ENCODE measurements at regions not wholly inside any gene's neighbourhood (a gene's known extent, or its start where the extent isn't known, plus 50 kb on each side); places are given as distances from the start of the nearest gene placed in this dataset.
A peak's percentile ranks its signal among the peaks of the same experiment; 100 is the strongest.

DNA sequence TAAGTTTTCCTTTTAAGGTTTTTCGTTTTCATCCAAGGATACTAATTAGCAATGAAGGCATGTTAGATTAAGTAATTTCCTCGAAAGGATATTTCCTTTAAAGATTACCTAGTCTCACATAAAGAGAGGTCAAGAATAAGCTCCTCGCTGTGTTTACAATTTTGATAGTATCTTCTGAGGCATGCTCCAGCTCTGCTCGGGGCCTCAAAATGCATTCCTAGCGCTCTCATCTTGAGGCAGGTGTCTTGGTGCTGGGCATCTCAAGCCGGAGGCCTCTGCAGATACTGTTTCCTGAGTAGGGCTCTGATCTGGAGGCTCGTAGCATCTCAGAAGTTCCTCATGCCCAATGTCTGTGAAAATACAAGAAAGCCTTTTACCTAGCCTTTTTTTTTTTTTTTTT, 128.6 kb upstream of the SNX19 start:
- DNase-seq (ENCODE audit: low read depth in 2 of 2) = no peak

DNA sequence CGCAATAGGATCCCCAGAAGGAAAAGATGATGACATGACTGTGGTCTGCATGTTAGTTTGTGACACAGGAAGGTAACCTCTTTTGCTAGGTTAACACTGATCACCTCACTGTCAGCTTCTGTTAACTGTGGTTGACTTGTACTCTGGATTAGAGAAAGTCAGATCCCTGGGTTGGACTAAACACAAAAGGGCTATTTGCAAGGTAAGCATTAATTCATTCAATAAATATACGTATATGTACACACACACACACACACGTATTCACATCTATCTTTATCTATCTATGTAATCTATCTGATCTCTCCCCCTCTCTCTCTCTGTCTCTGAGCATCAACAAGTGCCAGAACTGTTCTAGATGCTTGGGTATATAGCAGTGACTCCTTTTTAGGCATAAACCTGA, 136.1 kb upstream of the SNX19 start:
- no peak for DNase-seq (ENCODE audit: low read depth in 2 of 2)

DNA sequence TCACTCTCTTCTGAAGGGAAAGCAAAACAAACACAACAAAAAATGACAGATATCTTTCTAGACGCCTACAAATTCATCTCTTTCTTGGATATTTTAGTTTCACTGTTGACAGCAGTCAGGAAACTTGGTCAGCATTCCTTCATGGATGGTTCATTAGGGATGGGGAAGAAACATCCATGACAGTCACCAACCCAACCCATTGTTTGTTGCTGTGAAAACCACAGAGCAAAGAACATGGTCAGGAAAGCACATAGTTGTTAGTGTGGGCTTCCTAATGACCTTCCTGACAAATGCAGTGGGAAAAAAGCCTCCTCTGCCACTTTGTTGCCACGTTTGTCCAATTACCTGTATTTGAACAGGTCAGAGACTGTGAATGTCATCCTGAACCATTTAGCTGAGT, 139.8 kb upstream of the SNX19 start:
- no peak for DNase-seq (ENCODE audit: low read depth in 2 of 2)

DNA sequence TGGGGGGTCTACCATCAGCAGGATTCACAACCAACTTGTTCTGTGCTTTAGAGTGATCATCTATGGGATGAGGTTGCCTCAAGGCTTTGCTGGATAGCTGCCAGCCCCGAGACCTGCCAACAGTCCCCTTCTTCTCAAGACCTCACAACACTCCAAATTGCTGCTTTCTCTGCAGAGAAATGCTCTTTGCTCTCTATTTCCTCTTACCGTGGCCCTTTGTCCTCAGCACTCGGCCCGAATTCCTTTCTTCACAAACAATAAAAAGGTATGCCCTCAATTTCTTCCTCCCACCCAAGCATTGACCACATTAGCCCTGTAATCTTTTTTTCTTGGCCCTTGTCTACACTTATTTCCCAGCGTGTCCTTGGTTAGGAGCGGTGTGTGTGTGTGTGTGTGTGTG, 147.4 kb upstream of the SNX19 start:
- no peak for DNase-seq (ENCODE audit: low read depth in 2 of 2)

DNA sequence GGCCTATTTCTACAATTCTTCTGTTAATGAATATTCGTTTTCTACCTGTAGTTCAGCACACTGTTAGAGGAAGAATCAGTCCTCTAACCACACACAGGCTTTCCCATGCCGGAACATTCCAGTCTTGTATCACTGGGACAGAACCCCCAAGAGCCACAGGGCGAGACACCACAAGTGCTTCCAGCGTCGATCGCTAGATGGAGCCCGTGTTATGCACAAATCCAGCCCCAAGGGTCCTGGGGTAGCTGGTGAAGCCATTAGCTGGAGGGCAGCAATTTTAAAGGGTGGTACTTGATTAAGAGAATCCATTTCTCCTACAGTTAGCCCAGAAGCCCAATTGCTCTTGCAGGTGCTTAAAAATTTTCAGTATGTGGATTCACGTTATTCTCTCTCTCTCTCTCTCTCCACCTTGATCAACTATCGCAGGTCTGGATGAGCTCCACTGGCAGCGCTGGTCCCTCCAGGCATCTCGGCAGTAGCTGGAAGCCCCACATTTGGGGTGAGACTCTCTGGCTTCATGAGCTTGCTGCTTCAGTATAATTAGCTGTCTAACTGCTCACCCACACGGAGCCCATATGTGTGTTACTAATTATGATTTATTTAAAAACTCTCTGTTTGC, 148.2 kb upstream of the SNX19 start:
- DNase-seq (ENCODE audit: low read depth in 2 of 2) = peak; percentile 40 to 60

DNA sequence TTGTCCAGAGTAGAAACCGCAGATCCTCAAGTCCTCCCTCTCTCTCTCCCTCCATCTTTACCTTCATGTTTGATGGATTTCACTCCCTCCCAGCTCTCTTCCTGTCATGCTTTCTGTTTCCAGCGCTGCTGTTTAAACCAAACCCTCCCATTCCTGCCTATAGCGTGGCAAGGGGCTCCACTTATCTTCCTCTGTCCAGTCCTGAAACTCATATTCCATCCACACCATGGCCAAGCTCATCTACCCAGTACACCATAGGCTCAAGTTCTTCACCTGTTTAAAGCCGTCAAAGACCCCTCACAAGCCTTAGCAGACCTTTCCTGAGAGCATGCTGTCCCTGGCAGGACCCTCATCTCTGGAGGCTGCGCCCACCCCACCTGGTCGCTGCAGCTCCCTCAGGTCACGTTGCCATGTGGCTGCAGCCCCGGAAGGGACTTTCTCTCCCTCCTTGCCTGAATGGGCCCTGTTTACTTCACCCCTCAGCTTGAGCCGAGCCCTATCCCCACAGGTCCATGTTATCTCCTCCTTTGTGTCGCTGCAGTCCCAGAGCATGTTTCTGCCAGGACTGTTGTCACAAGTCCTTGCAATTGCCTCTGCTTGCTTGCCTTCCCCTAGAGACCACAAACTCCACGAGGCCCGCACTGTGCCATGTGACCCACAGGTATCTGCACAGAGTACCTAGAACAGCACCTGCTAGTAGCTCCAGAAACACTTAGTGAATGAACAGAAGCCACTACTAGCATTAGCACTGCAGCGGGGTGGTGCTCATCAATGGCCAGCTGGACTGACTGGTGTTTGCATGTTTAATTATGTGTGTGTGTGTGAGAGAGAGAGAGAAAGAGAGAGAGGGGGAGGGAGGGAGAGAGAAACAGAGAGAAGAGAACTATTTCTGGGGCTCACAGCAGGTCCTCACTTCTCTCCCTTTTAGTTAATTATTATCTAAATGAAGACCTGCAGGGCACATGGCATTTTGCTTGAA, 149.4 kb upstream of the SNX19 start:
- no peak for DNase-seq (ENCODE audit: low read depth in 2 of 2)

DNA sequence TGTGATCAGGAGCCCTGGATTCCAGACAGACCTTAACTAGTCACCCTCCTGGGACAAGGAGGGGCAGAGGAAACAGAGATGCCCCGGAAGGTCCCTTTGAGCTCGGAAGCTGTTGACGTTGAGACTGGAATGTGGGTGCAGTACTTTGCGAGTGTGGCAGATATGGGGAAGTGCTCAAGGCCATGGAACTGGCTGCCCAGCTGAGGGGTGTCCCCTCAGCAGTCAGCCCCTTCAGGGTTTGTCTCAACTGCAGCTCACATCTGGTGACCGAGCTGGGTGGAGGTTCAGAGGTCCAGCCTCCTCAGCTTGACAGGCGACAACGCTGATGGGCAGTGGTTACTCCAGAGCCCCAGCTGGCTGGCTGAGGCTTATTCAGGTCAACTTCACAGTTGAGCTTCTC, 150.3 kb upstream of the SNX19 start:
- no peak for DNase-seq (ENCODE audit: low read depth in 2 of 2)

DNA sequence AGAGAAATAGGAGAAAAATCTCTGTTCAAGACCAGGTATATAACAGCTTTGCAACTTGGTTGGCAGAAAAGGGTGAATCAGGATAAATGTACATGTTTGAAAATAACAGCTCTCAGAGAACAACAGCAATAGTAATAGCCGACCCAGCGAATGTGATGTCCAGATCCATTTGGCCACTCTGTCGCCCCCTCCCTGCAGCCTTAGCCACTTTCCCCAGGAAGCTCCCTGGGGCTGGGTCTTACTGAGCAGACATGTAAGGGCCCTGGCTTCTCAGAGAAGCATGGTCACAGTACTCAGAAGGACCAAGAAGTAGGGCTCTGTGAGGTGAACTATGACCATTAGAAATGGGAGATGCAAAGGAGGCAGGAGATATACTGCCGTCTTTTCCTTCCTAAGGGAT, 154.1 kb upstream of the SNX19 start:
- DNase-seq (ENCODE audit: low read depth in 2 of 2) = no peak

DNA sequence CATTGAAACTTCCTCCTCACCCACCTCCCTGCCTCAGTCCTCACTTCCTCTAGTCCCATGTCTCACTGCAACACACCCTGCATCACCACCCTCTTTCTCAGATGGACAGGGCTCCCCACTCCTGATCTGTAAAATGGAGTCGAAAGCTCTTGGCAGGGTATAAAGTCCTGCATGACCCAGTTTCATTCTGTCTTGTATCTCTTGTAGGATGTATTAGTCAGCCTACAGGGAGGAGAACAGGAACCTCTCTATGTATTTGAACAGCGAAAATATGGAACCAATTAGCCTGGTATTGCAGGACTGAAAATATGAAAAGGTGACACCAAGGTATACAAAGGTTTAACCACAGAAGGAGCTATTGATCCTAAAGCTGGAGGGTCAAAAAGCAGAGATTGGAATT, 156.9 kb upstream of the SNX19 start:
- no peak for DNase-seq (ENCODE audit: low read depth in 2 of 2)

DNA sequence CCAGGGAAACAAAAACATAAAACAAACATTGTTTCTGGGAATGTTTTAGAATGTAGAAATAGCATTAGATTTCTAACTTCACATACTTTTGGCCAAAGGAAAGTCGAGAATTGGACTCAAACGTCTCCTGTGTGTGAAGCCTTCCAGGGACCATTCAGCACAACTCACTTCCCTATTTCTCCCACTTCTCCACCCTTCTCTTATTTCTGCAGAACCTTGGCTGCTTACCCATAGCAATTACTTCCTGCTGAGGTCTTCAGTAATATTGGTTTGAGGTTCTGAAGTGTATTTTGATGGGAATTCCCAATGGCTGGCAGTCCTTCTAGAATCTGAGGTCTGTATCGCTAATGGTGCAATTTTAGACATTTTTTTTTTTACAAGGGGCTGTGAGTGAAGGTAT, 158.3 kb upstream of the SNX19 start:
- DNase-seq (ENCODE audit: low read depth in 2 of 2) = no peak

DNA sequence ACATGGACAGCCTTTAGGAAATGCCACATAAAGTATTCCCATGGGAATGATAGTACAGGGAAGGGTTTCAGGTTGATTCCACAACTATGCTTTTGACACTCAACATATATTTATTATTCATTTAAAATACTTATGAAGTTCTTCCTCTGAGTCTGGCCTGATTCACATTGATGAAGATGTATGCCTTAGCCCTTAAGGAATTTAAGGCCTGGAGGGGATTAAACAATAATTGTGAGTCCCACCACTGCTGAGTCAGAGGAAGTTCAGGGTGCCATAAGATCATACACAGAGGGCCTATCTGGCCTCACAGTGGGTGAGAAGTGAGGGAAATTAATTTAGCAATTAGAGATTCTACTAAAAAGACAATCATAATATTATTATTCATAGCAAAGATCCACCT, 161.1 kb upstream of the SNX19 start:
- DNase-seq (ENCODE audit: low read depth in 2 of 2) = no peak

DNA sequence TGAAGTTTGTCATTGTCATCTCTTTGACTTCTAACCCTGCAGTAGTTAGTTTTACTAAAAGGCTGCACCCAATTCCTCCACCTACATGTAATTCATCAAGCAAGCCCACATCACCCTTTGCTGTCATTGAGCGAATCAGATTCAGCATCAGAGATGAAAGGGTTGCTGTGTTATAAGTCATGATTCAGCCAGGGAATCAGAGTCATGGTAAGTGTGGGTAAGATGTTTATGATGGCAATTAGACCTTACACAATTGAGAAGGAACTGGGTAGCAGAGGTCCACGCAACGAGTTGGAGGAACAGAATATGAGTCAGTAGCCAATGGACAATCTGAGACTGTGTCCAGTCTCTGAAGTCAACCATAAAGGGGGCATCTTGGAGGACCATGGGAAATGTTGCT, 162.8 kb upstream of the SNX19 start:
- DNase-seq (ENCODE audit: low read depth in 2 of 2) = no peak

DNA sequence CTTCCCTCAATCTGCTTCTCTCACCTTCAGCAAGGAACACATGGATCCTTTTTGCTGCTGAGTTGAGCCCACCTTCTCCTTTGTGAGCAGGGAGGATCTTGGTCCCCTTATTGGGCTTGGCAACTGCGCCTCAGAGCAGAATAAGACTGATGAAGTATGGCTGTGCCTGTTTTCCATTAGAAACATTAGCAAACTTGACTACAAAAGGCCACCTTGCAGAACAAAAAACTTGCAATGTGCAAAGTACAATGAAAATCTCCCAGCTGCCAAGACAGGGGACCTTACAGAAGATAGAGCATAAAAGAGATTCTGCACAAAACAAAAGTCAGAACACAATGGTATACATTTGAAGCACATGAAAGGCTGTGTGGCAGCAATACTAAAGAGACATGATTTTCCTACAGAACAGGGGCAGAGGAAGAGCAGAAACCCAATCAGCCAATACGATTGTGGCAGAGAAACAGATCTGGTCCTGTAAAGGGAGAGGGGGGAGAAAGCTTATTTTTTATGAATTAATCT, 173.5 kb upstream of the SNX19 start:
- no peak for DNase-seq (ENCODE audit: low read depth in 2 of 2)

DNA sequence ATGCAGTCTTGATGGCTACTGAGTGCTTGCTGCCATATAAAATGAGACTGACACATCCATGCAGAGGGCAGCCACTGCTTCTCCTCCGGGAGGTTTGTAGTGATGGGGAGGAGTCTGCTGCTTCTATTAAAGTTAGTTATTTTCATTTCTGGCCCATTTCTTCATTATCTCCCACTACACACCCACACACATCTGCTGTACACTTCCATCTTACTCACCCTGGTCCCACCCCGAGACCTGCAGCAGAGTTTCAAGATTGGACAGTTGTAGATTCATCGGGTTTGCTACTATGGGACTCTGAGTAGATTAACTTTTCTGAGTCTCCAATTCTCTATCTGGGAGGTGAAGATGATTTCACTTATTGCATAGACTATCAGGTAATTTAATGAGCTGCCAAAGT, 176.2 kb upstream of the SNX19 start:
- no peak for DNase-seq (ENCODE audit: low read depth in 2 of 2)

DNA sequence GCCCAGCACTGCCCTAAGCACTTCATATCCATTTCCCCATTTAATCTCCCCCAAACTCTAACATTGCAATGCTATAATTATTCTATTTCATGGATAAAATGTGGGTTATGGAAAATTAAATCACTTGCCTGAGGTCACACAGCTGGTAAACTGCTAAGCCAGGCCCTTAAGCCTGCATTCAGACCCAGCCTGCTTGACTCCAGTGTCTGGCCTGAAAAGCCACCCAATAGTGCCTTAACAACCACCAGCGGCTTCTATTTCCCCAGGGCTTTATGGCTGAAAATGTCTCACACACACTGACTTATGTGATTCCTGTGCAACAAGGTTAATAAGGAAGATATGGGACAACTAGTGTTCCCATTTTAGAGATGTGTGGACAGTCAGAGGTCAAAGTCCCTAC, 178.5 kb upstream of the SNX19 start:
- no peak for DNase-seq (ENCODE audit: low read depth in 2 of 2)

DNA sequence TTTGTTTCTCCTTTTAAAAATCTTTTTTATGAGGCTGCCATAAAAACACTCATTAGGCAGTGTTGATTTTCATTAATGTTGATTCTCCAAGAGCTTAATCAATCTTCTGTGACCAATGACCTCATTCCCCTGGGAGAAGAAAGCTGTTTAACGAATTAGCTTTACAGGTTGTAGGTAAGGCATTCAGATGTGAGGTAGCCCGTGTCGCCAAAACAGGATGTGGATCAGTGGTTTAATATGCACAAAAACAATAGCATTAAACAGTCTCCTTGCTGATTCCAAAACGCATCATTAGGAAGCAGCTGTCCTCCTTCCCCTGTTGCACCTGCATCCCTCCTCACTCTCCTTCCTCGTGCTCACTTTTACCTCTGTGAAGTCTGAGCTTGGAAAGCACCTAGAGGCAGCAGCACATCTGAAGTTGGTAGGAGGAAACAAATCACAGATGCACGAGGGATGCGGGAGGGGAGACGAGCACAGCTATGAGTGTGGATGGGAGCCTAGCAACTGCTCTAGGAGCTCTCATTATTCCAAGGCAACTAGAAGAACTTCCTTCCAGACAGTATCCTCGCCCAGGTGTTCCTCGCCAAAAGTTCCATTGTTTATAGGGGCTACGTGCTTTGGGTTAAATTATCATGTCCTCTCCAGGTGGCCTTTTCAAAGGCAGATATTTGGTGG, 179.4 kb upstream of the SNX19 start:
- no peak for DNase-seq (ENCODE audit: low read depth in 2 of 2)

DNA sequence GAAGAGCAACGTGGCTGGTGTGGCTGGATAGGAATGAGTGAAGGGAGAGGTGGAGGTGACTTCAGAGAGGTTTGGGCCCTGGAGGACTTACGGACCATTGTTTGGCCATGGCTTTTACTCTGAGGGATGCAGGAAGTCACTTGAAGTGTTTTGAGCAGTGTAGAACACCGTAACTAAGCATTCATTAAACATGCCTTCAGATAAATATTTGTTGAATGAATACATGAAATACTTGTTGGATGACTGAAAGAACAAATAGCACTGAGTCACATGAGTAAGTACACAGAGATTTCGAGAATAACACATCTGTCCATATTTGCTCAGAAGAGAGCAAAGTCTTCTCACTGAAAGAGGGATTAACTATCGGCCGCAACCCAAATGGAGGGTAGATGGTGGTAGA, 182.7 kb upstream of the SNX19 start:
- DNase-seq (ENCODE audit: low read depth in 2 of 2) = no peak

DNA sequence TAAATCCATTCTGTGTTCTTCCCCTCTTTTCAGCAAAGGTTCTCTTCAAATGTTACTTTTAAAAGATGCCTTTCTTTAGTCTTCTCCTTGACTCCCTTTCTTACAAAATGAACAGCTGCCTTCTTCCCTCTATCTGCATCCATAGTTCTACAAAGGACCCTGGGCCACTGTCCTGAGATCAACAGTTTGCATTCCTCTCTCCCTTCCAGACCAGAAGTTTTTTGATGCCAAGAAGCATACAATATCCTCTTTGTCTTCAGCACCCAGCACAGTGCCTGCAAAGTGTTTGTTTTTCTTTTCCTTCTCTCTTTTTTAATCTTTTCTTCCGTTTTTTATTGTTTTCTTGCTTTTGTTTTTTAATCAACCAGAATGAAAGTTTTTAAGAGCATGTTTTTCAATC, 183.5 kb upstream of the SNX19 start:
- DNase-seq (ENCODE audit: low read depth in 2 of 2) = no peak

DNA sequence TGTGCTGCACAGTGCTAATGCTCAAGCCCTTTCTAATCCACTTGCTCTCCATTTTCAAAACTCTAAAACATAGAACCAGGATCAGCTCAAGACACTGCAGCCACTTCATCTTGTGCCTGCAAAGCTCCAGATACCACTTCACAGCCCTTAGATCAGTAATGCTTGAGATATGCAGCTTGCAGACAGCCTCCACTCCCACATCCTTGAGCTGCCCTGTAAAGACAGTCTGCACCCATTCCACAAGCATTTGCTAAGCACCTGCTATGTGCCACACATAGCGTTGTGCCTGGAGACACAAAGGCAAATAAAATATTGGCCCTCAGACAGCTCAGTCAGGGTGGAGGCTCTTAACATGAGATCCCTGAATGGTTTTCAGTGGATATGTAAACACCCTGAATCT, 192.5 kb upstream of the SNX19 start:
- no peak for DNase-seq (ENCODE audit: low read depth in 2 of 2)

DNA sequence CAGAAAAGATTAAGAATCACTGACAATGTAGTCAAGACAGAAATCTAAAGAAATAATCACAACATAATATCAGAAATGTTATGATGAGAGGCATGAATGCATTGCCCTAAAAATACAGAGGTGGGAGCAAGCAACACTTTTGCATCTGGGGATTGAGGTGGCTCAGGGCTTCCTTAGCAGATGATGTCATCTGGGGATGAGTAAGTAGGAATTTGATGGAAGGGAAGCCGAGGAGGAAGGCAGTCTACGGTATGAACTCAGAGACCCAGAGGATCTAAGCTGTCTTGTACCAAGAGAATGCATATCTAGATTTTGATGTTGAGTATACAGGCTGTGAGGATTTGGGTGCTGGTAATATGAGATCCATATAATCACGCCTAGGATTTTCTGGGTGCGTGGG, 193.0 kb upstream of the SNX19 start:
- no peak for DNase-seq (ENCODE audit: low read depth in 2 of 2)

DNA sequence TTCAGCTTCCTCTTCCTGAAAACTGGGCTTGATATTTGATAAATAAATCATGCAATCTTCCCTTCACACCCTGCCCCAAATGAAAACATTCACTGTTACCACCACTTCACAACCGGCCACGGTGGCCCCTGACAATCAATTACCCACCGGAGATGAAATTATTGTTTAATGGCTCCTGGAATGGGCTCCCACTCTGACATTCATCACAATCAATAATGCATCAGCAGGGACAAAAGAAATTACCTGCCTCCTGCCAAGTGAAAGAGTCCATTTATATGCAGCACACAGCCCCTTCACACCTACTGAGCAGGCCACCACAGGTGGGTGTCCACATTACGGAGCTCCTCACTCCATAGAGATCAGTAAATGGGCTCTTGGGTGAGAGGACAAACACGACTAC, 193.5 kb upstream of the SNX19 start:
- no peak for DNase-seq (ENCODE audit: low read depth in 2 of 2)

DNA sequence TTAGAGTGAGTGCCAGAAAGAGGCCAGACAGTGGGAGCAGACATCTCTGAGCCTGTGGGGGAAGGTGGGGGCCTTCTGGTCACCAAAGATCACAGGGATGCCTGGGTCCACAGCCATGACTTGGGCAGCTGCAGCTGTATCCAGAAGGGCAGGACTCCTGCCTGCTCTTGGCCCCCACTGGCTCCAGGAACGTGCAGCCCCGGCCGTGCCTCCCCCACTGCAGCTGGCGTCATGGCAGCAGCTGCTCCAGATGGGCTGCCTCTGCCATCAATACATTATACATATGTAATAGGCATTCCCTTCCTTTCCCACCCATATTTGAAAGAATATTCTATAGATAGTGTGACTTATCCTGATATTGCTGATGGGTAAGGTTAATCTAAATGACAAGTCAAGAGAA, 195.5 kb upstream of the SNX19 start:
- no peak for DNase-seq (ENCODE audit: low read depth in 2 of 2)

Data from lung microvascular endothelial cell (primary cell).